ENCODE measurements at regions not wholly inside any gene's neighbourhood (a gene's known extent, or its start where the extent isn't known, plus 50 kb on each side); places are given as distances from the start of the nearest gene placed in this dataset.

DNA sequence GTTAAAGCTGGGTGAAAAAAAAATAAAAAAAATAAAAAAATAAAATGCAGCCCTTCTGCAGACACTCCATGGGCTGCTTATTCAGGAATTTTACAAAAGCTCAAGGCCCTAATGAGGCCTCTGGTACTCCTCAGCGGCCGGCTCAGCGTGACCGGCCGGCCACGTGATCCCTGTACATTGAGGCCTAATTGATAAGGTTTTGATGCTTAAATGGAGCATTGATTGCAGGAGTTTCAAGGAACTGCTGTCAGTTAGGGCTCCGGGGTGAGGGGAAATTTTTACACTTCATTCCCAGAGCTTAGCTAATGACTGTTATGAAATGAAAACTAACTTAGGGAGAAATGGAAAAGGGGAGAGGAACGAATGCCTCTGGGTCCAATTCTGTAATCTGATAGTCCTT, 368.8 kb upstream of the KIRREL3 start:
- no peak for TF ChIP-seq CTCF (IDR thresholded peaks at IDR 0.05)
- Histone ChIP-seq H3K36me3 (no peaks in the 10 kb centered on the region), H3K27me3 (no peaks in the 10 kb centered on the region), H3K27ac (no peak overlapping the region), H3K4me1 (no peaks in the 10 kb centered on the region), H3K4me3 (no peak overlapping the region), H3K9me3 (no peaks in the 10 kb centered on the region)
- no peak for DNase-seq (ENCODE audit: low spot score)

GRCh38 chr11:127362754-127363308, 362.3 kb upstream of the KIRREL3 start:
- H3K36me3 ChIP-seq: no peaks in the 10 kb centered on the region
- no peaks in the 10 kb centered on the region for H3K4me1 ChIP-seq
- H3K9me3 ChIP-seq: no peaks in the 10 kb centered on the region
- H3K4me3 ChIP-seq: no peak overlapping the region
- no peaks in the 10 kb centered on the region for H3K27me3 ChIP-seq
- H3K27ac ChIP-seq: no peak overlapping the region
- DNase-seq (ENCODE audit: low spot score): no peak
- no peak for TF ChIP-seq CTCF (IDR thresholded peaks at IDR 0.05)

DNA sequence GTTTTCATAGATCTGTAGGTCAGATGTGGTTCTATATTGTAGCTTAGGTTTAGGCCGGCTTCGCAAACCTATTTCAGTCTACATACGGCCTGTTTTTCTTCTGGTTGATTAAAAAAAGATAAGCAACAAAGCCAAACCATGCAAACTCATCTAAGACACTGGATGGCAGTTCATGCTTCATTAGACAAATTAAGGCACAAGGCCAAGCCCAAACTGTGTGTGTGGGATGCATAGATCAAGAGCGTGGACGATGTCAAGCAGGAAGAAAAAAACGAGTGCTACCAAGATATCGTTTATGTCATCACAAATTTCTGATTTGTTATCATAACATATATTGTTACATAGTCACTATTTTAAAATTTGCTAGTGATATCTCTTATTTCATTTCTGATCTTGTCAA, 357.6 kb upstream of the KIRREL3 start:
- no peak for TF ChIP-seq CTCF (IDR thresholded peaks at IDR 0.05)
- DNase-seq (ENCODE audit: low spot score): no peak

DNA sequence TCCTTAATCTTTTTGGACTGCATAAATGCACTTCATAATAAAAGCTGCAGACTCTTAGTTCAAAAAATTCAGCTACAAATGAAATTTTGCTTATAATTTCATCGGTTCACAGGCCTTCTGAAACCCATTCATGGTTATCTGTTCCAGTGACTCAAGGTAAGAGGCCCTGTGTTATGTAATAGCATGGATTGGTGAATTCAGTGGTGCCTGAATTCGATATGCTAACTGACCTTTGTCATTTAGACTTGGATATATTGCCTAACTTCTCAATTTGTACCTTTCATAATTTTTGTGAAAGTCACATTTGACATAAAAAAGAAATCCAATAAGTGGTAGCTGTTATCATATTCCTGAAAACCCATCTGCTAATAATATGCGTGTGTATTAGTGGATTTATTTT, 349.9 kb upstream of the KIRREL3 start:
- Histone ChIP-seq H3K27me3 (no peaks in the 10 kb centered on the region), H3K4me1 (no peaks in the 10 kb centered on the region), H3K4me3 (no peak overlapping the region), H3K27ac (no peak overlapping the region), H3K9me3 (peaks cover 0 to 5% of the 10 kb centered on the region in 2 donors), H3K36me3 (no peaks in the 10 kb centered on the region)
- TF ChIP-seq CTCF (IDR thresholded peaks at IDR 0.05): no peak
- no peak for DNase-seq (ENCODE audit: low spot score)

More for the DNA sequence above, 357.6 kb upstream of the KIRREL3 start:
- no peak overlapping the region for H3K4me3 ChIP-seq
- no peak overlapping the region for H3K27ac ChIP-seq
- no peaks in the 10 kb centered on the region for H3K36me3 ChIP-seq
- no peaks in the 10 kb centered on the region for H3K27me3 ChIP-seq
- no peaks in the 10 kb centered on the region for H3K4me1 ChIP-seq
- no peaks in the 10 kb centered on the region for H3K9me3 ChIP-seq

DNA sequence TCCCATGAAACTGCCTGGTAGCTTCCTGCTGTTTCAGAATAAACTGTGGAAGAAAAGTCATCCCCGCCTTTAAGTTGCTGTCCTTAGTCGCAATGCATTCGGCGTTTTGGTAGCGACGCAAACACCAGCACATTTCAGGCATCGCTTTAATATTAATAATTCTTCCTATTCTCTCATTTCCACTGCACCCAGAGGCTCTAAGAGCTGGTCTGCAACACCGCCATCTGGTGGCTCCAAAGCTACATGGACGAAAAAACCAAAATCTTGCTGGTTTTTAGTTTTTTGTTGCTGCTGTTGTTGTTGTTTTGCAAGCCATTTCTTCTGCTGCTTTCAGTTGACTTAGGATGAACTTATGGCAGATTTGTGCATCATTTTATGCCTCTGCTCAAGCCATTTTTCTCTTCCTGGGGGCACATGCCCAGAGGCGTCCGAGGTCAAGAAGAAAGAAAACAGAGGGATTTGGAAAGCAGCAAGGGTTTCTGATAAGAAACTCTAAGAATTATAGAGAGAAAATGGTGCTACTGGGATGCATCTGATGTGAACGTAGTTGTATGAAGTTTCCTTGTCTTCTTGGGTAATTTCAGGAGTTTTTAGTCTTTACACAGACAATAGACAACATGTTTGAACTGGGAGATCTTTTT, 345.4 kb upstream of the KIRREL3 start:
- TF ChIP-seq CTCF (IDR thresholded peaks at IDR 0.05): peak; percentile 41 to 85
- Histone ChIP-seq H3K4me3 (peak overlapping the region in 1 of 2 donors; percentile 5), H3K27me3 (no peaks in the 10 kb centered on the region), H3K27ac (no peak overlapping the region), H3K36me3 (no peaks in the 10 kb centered on the region), H3K9me3 (peaks cover 0 to 5% of the 10 kb centered on the region in 2 donors), H3K4me1 (no peaks in the 10 kb centered on the region)
- no peak for DNase-seq (ENCODE audit: low spot score)

DNA sequence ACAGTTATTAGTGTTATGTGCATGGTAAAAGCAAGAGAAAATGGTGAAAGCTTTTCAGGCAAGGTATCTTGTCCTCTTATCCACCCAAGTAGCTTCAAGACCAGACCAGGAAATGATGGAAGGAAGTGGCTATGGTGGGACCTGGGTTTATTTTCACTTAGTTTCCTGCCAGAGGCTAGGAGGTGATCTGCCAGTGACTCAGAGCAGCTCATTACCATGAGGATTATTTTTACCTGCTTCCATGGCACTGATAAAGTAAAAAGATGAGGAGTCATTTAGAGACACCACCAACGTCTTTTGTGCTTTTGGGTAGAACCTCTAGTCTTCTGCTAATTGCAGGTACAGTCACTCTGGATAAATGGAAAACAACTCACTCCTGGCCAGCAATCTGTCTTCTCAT, 339.9 kb upstream of the KIRREL3 start:
- H3K36me3 ChIP-seq: no peaks in the 10 kb centered on the region
- no peak overlapping the region for H3K27ac ChIP-seq
- H3K4me3 ChIP-seq: no peak overlapping the region
- H3K4me1 ChIP-seq: no peaks in the 10 kb centered on the region
- no peak for DNase-seq (ENCODE audit: low spot score)
- no peaks in the 10 kb centered on the region for H3K27me3 ChIP-seq
- H3K9me3 ChIP-seq: no peaks in the 10 kb centered on the region
- TF ChIP-seq CTCF (IDR thresholded peaks at IDR 0.05): no peak

All from right atrium auricular region (tissue), 2 donors.